Sciatic nerve (tissue), 2 donors: ENCODE measurements at regions not wholly inside any gene's neighbourhood (a gene's known extent, or its start where the extent isn't known, plus 50 kb on each side); places are given as distances from the start of the nearest gene placed in this dataset.

Source experiments
- ATAC-seq: fragments of 200-7000 bp; cut with Tn5 transposase; one replicate; pipeline ENCODE4 v1.9.1; 2020; ENCODE audit warnings: mild to moderate bottlenecking, moderate library complexity
- DNase-seq: peaks from one replicate; pipeline ENCODE4 v3.0.0-alpha.2; 2020; ENCODE audit warnings: low spot score
- intact Hi-C: fragments of 100-400 bp; cut with DNase I; formaldehyde crosslinking; loops from one replicate; pipeline ENCODE4 v1.14.2; 2022
- donor health status: DM: no; HTN: no; CAD: no.
- donor health status: DM: no; HTN: no; CAD: no.

GRCh38 chr2:12203528-12203927 lies 457.1 kb downstream of the LPIN1 start:
- ATAC-seq (no peak), DNase-seq (no peak)
- intact Hi-C loops: no loop called here

- no peak for ATAC-seq
- intact Hi-C loops: no loop called here
- DNase-seq: no peak
Measured at GRCh38 chr2:12205086-12205485, 458.7 kb downstream of the LPIN1 start.

GRCh38 chr2:12207491-12207890 lies 461.1 kb downstream of the LPIN1 start:
- DNase-seq: no peak
- intact Hi-C loops: no loop called here
- ATAC-seq: no peak

GRCh38 chr2:12210016-12210933 lies 463.8 kb downstream of the LPIN1 start:
- ATAC-seq: no peak
- intact Hi-C loops: no loop called here
- no peak for DNase-seq

- intact Hi-C loops: no loop called here
- ATAC-seq: no peak
- no peak for DNase-seq
Measured at GRCh38 chr2:12211326-12212175, 465.1 kb downstream of the LPIN1 start.

GRCh38 chr2:12212841-12213597 lies 466.6 kb downstream of the LPIN1 start:
- intact Hi-C loops: no loop called here
- ATAC-seq (no peak), DNase-seq (no peak)

GRCh38 chr2:12217175-12217574 lies 470.7 kb downstream of the LPIN1 start:
- intact Hi-C loops: no loop called here
- DNase-seq (no peak), ATAC-seq (no peak)

- ATAC-seq (no peak), DNase-seq (no peak)
- intact Hi-C loops: no loop called here
Measured at GRCh38 chr2:12219761-12220160, 473.3 kb downstream of the LPIN1 start.

- DNase-seq: no peak
- no peak for ATAC-seq
- intact Hi-C loops: no loop called here
Measured at GRCh38 chr2:12221584-12221983, 475.2 kb downstream of the LPIN1 start.

- DNase-seq (no peak), ATAC-seq (no peak)
- intact Hi-C loops: no loop called here
Measured at GRCh38 chr2:12222554-12222953, 476.1 kb downstream of the LPIN1 start.

- intact Hi-C loops: no loop called here
- ATAC-seq (no peak), DNase-seq (no peak)
Measured at GRCh38 chr2:12223732-12224131, 477.3 kb downstream of the LPIN1 start.

GRCh38 chr2:12226653-12227052 lies 480.2 kb downstream of the LPIN1 start:
- no peak for DNase-seq
- intact Hi-C loops: no loop called here
- no peak for ATAC-seq

GRCh38 chr2:12227941-12228608 lies 481.6 kb downstream of the LPIN1 start:
- no peak for DNase-seq
- no peak for ATAC-seq
- intact Hi-C loops: no loop called here

GRCh38 chr2:12231288-12231687 lies 484.9 kb downstream of the LPIN1 start:
- intact Hi-C loops: no loop called here
- peak; percentile 32 for ATAC-seq
- DNase-seq: no peak

GRCh38 chr2:12232876-12233275 lies 483.9 kb upstream of the TRIB2 start:
- ATAC-seq: no peak
- intact Hi-C loops: no loop called here
- no peak for DNase-seq

- intact Hi-C loops: no loop called here
- DNase-seq (no peak), ATAC-seq (no peak)
Measured at GRCh38 chr2:12236136-12236844, 480.4 kb upstream of the TRIB2 start.

- ATAC-seq: no peak
- intact Hi-C loops: no loop called here
- no peak for DNase-seq
Measured at GRCh38 chr2:12240206-12240605, 476.5 kb upstream of the TRIB2 start.

- no peak for DNase-seq
- intact Hi-C loops: no loop called here
Measured at GRCh38 chr2:12243381-12243780, 473.4 kb upstream of the TRIB2 start.

More at GRCh38 chr2:12243381-12243780, 473.4 kb upstream of the TRIB2 start:
- ATAC-seq: no peak
